ENCODE measurements at regions not wholly inside any gene's neighbourhood (a gene's known extent, or its start where the extent isn't known, plus 50 kb on each side); places are given as distances from the start of the nearest gene placed in this dataset.

GRCh38 chr2:59905731-59906130 is 647.7 kb downstream of the BCL11A start:
- TF ChIP-seq PKNOX1 (IDR thresholded peaks at IDR 0.05) (no peak), ZNF384 (IDR thresholded peaks at IDR 0.05) (no peak), SP1 (IDR thresholded peaks at IDR 0.05) (no peak), HDGF (IDR thresholded peaks at IDR 0.05; ENCODE audit: borderline replicate concordance) (no peak), FOXM1 (IDR thresholded peaks at IDR 0.05; ENCODE audit: borderline replicate concordance) (no peak), FOXK2 (IDR thresholded peaks at IDR 0.05) (no peak), NFRKB (IDR thresholded peaks at IDR 0.05) (no peak), FOXA1 (IDR thresholded peaks at IDR 0.05) (no peak), TARDBP (IDR thresholded peaks at IDR 0.05) (no peak)

All from HEK293T (cell line).